ENCODE measurements at regions not wholly inside any gene's neighbourhood (a gene's known extent, or its start where the extent isn't known, plus 50 kb on each side); places are given as distances from the start of the nearest gene placed in this dataset.

DNA sequence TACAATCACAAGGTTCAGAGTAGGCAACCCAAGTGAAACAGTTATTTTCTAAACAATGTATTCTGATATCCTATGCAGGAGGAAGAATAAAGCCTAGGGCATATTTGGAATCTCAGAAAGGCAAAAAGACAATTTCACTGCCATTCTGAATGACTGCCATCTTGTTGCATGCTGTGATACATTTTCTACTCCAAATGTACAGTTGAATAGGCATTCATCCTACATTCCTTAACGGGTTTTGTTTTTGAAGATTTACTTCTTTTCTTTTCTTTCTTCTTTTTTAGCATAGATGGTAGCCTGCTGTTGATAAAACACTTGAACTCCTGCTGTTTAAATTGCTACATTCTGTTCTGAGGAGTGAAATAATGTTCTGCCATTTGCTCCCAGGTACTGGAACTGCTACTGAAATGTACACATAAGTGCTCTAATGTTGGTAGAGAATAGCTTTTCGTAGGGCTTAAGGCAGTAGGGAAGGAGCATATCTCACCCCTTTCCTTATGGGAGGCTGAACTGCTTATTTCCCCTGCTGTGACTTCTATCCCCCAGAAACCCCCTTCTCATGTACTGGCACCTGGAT is 506.8 kb downstream of the DNAJB9 start:
- TF ChIP-seq, protein P1, sequence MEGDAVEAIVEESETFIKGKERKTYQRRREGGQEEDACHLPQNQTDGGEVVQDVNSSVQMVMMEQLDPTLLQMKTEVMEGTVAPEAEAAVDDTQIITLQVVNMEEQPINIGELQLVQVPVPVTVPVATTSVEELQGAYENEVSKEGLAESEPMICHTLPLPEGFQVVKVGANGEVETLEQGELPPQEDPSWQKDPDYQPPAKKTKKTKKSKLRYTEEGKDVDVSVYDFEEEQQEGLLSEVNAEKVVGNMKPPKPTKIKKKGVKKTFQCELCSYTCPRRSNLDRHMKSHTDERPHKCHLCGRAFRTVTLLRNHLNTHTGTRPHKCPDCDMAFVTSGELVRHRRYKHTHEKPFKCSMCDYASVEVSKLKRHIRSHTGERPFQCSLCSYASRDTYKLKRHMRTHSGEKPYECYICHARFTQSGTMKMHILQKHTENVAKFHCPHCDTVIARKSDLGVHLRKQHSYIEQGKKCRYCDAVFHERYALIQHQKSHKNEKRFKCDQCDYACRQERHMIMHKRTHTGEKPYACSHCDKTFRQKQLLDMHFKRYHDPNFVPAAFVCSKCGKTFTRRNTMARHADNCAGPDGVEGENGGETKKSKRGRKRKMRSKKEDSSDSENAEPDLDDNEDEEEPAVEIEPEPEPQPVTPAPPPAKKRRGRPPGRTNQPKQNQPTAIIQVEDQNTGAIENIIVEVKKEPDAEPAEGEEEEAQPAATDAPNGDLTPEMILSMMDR (IDR thresholded peaks at IDR 0.05) = no peak
- no peak for TF ChIP-seq POLR2A (IDR thresholded peaks at IDR 0.05)
